H9 (cell line): ENCODE measurements at regions not wholly inside any gene's neighbourhood (a gene's known extent, or its start where the extent isn't known, plus 50 kb on each side); places are given as distances from the start of the nearest gene placed in this dataset.

Source experiments
- DNase-seq: peaks from one replicate; pipeline ENCODE4 v3.0.0-alpha.2; 2017
- H2AFZ ChIP-seq: one replicate; pipeline ENCODE4 v1.6.1; 2013; ENCODE audit warnings: mild to moderate bottlenecking, low read length, control low read depth, moderate library complexity
- H2AK5ac ChIP-seq: 2 replicates; pipeline ENCODE4 v1.6.1; 2013; ENCODE audit warnings: low read length, control low read depth, mixed read lengths; ENCODE audit not compliant: insufficient read length
- H2BK120ac ChIP-seq: one replicate; pipeline ENCODE4 v1.6.1; 2013; ENCODE audit warnings: low read depth, mild to moderate bottlenecking, low read length, control low read depth, inconsistent platforms; ENCODE audit not compliant: poor library complexity, severe bottlenecking
- H2BK12ac ChIP-seq: 2 replicates; pipeline ENCODE4 v1.6.1; 2013; ENCODE audit warnings: low read length, control low read depth, mixed read lengths, low read depth; ENCODE audit not compliant: insufficient read length
- H2BK15ac ChIP-seq: 2 replicates; pipeline ENCODE4 v1.6.1; 2013; ENCODE audit warnings: low read depth, low read length, control low read depth
- H2BK20ac ChIP-seq: one replicate; pipeline ENCODE4 v1.6.1; 2013; ENCODE audit warnings: low read depth, mild to moderate bottlenecking, low read length, control low read depth, inconsistent platforms; ENCODE audit not compliant: poor library complexity, severe bottlenecking
- H2BK5ac ChIP-seq: 2 replicates; pipeline ENCODE4 v1.6.1; 2013; ENCODE audit warnings: low read length, control low read depth, mixed read lengths; ENCODE audit not compliant: insufficient read length
- H3K14ac ChIP-seq: 2 replicates; pipeline ENCODE4 v1.6.1; 2013; ENCODE audit warnings: low read length, control low read depth; ENCODE audit not compliant: insufficient read depth
- H3K18ac ChIP-seq: 2 replicates; pipeline ENCODE4 v1.6.1; 2013; ENCODE audit warnings: low read depth, mild to moderate bottlenecking, mixed read lengths, low read length, control low read depth; ENCODE audit not compliant: insufficient read length
- H3K23ac ChIP-seq: 2 replicates; pipeline ENCODE4 v1.6.1; 2013; ENCODE audit warnings: low read length, control low read depth, mixed read lengths, low read depth; ENCODE audit not compliant: insufficient read length
- H3K23me2 ChIP-seq: 2 replicates; pipeline ENCODE4 v1.6.1; 2013; ENCODE audit warnings: low read depth, mild to moderate bottlenecking, mixed read lengths, low read length, control low read depth; ENCODE audit not compliant: insufficient read length, poor library complexity, severe bottlenecking
- H3K27ac ChIP-seq: 2 replicates; pipeline ENCODE4 v1.5.1; 2013; ENCODE audit warnings: low read length, control low read depth, mixed read lengths, low read depth; ENCODE audit not compliant: insufficient read length
- H3K27me3 ChIP-seq: 2 replicates; pipeline ENCODE4 v1.6.1; 2013; ENCODE audit warnings: low read length, control low read depth, inconsistent platforms; ENCODE audit not compliant: insufficient read depth
- H3K4ac ChIP-seq: 2 replicates; pipeline ENCODE4 v1.6.1; 2013; ENCODE audit warnings: low read depth, mild to moderate bottlenecking, control low read depth, inconsistent platforms, low read length, moderate library complexity
- H3K4me1 ChIP-seq: 2 replicates; pipeline ENCODE4 v1.6.1; 2013; ENCODE audit warnings: low read length, control low read depth, inconsistent platforms; ENCODE audit not compliant: insufficient read depth
- H3K4me2 ChIP-seq: 2 replicates; pipeline ENCODE4 v1.6.1; 2013; ENCODE audit warnings: low read length, control low read depth, mixed read lengths; ENCODE audit not compliant: insufficient read length, insufficient read depth
- H3K56ac ChIP-seq: 2 replicates; pipeline ENCODE4 v1.6.1; 2013; ENCODE audit warnings: low read depth, mild to moderate bottlenecking, mixed read lengths, low read length, control low read depth; ENCODE audit not compliant: insufficient read length
- H3K79me1 ChIP-seq: 2 replicates; pipeline ENCODE4 v1.6.1; 2013; ENCODE audit warnings: low read depth, mild to moderate bottlenecking, moderate library complexity, low read length, control low read depth, inconsistent platforms; ENCODE audit not compliant: insufficient read depth, poor library complexity, severe bottlenecking
- H3K79me2 ChIP-seq: 2 replicates; pipeline ENCODE4 v1.6.1; 2013; ENCODE audit warnings: low read length, control low read depth, inconsistent platforms; ENCODE audit not compliant: insufficient read depth
- H3K9ac ChIP-seq: 2 replicates; pipeline ENCODE4 v1.6.1; 2013; ENCODE audit warnings: low read length, control low read depth, mixed read lengths; ENCODE audit not compliant: insufficient read length; ENCODE audit errors: extremely low read depth
- H3K9me3 ChIP-seq: one replicate; pipeline ENCODE4 v1.6.1; 2013; ENCODE audit warnings: low read depth, low read length, inconsistent platforms; ENCODE audit not compliant: control insufficient read depth
- H3T11ph ChIP-seq: one replicate; pipeline ENCODE4 v1.6.1; 2013; ENCODE audit warnings: mild to moderate bottlenecking, low read length, control low read depth, inconsistent platforms
- H4K20me1 ChIP-seq: one replicate; pipeline ENCODE4 v1.6.1; 2013; ENCODE audit not compliant: control insufficient read depth, insufficient read length, insufficient read depth
- H4K5ac ChIP-seq: 2 replicates; pipeline ENCODE4 v1.6.1; 2013; ENCODE audit warnings: low read depth, mild to moderate bottlenecking, mixed read lengths, low read length, control low read depth; ENCODE audit not compliant: insufficient read length
- H4K8ac ChIP-seq: replicated peaks from 2 replicates; pipeline ENCODE4 v1.6.1; 2013; ENCODE audit warnings: low read length, control low read depth, mixed read lengths, low read depth; ENCODE audit not compliant: insufficient read length
- H4K91ac ChIP-seq: 2 replicates; pipeline ENCODE4 v1.6.1; 2013; ENCODE audit warnings: low read depth, mild to moderate bottlenecking, moderate library complexity, mixed read lengths, low read length, control low read depth; ENCODE audit not compliant: insufficient read length
- H3K27ac Mint-ChIP-seq, 3 experiments: 2 replicates in 2 of 3; 3 replicates in 1 of 3; pipeline ENCODE4 v1.8.0; 2020 to 2021; ENCODE audit warnings: mixed read lengths in 3 of 3, mild to moderate bottlenecking in 1 of 3, moderate library complexity in 1 of 3
- H3K27me3 Mint-ChIP-seq: 2 replicates; pipeline ENCODE4 v1.8.0; 2021; ENCODE audit warnings: low read depth, mild to moderate bottlenecking, moderate library complexity, mixed read lengths
- H3K36me3 Mint-ChIP-seq, 3 experiments: 2 replicates in 2 of 3; 3 replicates in 1 of 3; pipeline ENCODE4 v1.8.0; 2020 to 2021; ENCODE audit warnings: low read depth in 3 of 3, mixed read lengths in 3 of 3; ENCODE audit not compliant: insufficient read depth in 1 of 3
- H3K4me1 Mint-ChIP-seq, 2 experiments: 2 replicates each; pipeline ENCODE4 v1.8.0; 2020; ENCODE audit warnings: mixed read lengths in 2 of 2
- H3K4me3 Mint-ChIP-seq, 2 experiments: 2 replicates in 1 of 2; 3 replicates in 1 of 2; pipeline ENCODE4 v1.8.0; 2020 to 2021; ENCODE audit warnings: mild to moderate bottlenecking in 2 of 2, mixed read lengths in 2 of 2, moderate library complexity in 1 of 2
- H3K9me3 Mint-ChIP-seq, 2 experiments: 2 replicates in 1 of 2; 3 replicates in 1 of 2; pipeline ENCODE4 v1.8.0; 2020; ENCODE audit warnings: mild to moderate bottlenecking in 2 of 2, mixed read lengths in 2 of 2, moderate library complexity in 1 of 2
- WGBS: extraction: QIAGEN DNeasy Blood & Tissue Kit; methylation state at CpG from one replicate; pipeline ENCODE4 v1.1.7; 2013; ENCODE audit warnings: missing lambda C conversion rate, low lambda C conversion rate, mixed read lengths; ENCODE audit not compliant: insufficient read length; ENCODE audit errors: extremely low coverage; 5-methylcytosine and 5-hydroxymethylcytosine counted together
- TF ChIP-seq, protein P1 (sequence below): fragments of 200-600 bp; sonication (generic); conservative IDR thresholded peaks from 3 replicates; pipeline ENCODE4 v1.8.0; 2021; ENCODE audit warnings: antibody characterized with exemption, mild to moderate bottlenecking

DNA sequence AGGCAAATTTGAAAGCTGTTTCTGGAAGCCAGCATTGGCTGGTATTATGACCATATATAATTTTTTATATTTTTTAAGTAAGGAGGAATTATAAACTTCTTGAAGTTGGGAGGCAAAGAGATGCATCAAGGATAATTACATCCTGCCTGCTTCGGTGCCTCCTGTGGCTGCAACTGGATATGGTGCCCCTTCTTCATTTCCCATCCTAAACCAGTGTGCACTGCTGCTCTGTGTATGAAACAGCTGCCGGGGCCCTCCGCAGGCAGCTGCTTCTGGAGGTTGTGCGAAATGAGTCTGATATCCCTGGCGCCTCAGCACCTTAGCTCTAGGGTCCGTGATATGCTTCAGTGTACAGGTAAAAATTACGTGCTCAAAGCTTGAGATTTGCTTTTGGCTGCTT, 304.2 kb downstream of the ENC1 start:
- Histone ChIP-seq H3K9me3 (no peaks in the 10 kb centered on the region), H2BK20ac (no peak overlapping the region), H4K5ac (no peak overlapping the region), H3K56ac (no peak overlapping the region), H3K18ac (no peak overlapping the region), H3K27ac (no peak overlapping the region), H3K27me3 (no peaks in the 10 kb centered on the region), H3K4me1 (no peaks in the 10 kb centered on the region; the same call in 1 of the 2 replicates), H3K4ac (no peak overlapping the region), H3K79me1 (no peaks in the 10 kb centered on the region), H4K20me1 (no peaks in the 10 kb centered on the region), H4K91ac (no peak overlapping the region), H2BK12ac (no peak overlapping the region), H4K8ac (no peak overlapping the region), H3K4me2 (no peak overlapping the region), H3K9ac (no peak overlapping the region), H2BK15ac (no peak overlapping the region), H3K14ac (0 out of 2 replicates have a peak overlapping the region, but pooled peaks have one; percentile 71), H2BK5ac (no peak overlapping the region), H3K79me2 (no peaks in the 10 kb centered on the region), H3K23me2 (no peaks in the 10 kb centered on the region), H3K23ac (no peak overlapping the region), H2BK120ac (no peak overlapping the region), H3T11ph (no peak overlapping the region), H2AK5ac (no peak overlapping the region), H2AFZ (no peak overlapping the region)
- H3K36me3 Mint-ChIP-seq, result no peaks in the 10 kb centered on the region
- no CpG with 5 or more reads among the region's 7 CpGs for WGBS
- no peaks in the 10 kb centered on the region for H3K9me3 Mint-ChIP-seq
- H3K4me3 Mint-ChIP-seq, result no peak overlapping the region
- H3K27me3 Mint-ChIP-seq, result no peaks in the 10 kb centered on the region; the same call in 1 of the 2 replicates
- no peak for DNase-seq
- peaks cover 8 to 9% of the 10 kb centered on the region in 2 experiments; a peak in 2 of 4 replicates for H3K4me1 Mint-ChIP-seq
- TF ChIP-seq, protein P1, sequence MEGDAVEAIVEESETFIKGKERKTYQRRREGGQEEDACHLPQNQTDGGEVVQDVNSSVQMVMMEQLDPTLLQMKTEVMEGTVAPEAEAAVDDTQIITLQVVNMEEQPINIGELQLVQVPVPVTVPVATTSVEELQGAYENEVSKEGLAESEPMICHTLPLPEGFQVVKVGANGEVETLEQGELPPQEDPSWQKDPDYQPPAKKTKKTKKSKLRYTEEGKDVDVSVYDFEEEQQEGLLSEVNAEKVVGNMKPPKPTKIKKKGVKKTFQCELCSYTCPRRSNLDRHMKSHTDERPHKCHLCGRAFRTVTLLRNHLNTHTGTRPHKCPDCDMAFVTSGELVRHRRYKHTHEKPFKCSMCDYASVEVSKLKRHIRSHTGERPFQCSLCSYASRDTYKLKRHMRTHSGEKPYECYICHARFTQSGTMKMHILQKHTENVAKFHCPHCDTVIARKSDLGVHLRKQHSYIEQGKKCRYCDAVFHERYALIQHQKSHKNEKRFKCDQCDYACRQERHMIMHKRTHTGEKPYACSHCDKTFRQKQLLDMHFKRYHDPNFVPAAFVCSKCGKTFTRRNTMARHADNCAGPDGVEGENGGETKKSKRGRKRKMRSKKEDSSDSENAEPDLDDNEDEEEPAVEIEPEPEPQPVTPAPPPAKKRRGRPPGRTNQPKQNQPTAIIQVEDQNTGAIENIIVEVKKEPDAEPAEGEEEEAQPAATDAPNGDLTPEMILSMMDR, result peak; percentile 47; the same call in 2 of the 3 replicates
- H3K27ac Mint-ChIP-seq, result no peak overlapping the region
